A549 (cell line): ENCODE measurements at regions not wholly inside any gene's neighbourhood (a gene's known extent, or its start where the extent isn't known, plus 50 kb on each side); places are given as distances from the start of the nearest gene placed in this dataset.

Experiments used
- ATAC-seq, 2 experiments: fragments of 200-7000 bp in 1 of 2; fragments of >200 bp in 1 of 2; cut with Nextera tagmentation in 1 of 2; cut with Tn5 transposase in 1 of 2; 3 replicates each; pipeline versions ENCODE4 v1.8.0 to v1.9.1; 2018 to 2020; ENCODE audit warnings: mild to moderate bottlenecking in 1 of 2, moderate library complexity in 1 of 2
- CTCF ChIA-PET: fragments of 300-600 bp; sonication (Branson Sonifier 250); formaldehyde crosslinking; extraction: SDS; loops from one replicate; lab custom pipeline; 2021; ENCODE audit warnings: antibody characterized with exemption, inconsistent platforms; lab: Yijun Ruan, JAX
- POLR2A ChIA-PET: fragments of 350-600 bp; formaldehyde crosslinking; extraction: SDS; loops from one replicate; lab custom pipeline; 2021; ENCODE audit warnings: antibody characterized with exemption, inconsistent platforms; lab: Yijun Ruan, JAX
- DNase-seq, 2 experiments: peaks; one replicate each; pipeline versions ENCODE4 v3.0.0 to v3.0.0-alpha.2; 2011 to 2016; ENCODE audit warnings: low read depth in 1 of 2, low spot score in 1 of 2
- FAIRE-seq: peaks from 2 replicates; lab custom pipeline; 2011; peaks lifted over from hg19 to GRCh38; lab: Jason Lieb, UNC
- H3K27ac ChIP-seq, 2 experiments: fragments of >200 bp; sonication (Bioruptor Twin); formaldehyde crosslinking; 3 replicates each; pipeline ENCODE4 v1.5.1; 2016 to 2017
- H3K4me1 ChIP-seq: fragments of >200 bp; sonication (Bioruptor Twin); formaldehyde crosslinking; 3 replicates; pipeline ENCODE4 v1.6.1; 2016
- H3K4me2 ChIP-seq: fragments of >200 bp; sonication (Bioruptor Twin); formaldehyde crosslinking; 3 replicates; pipeline ENCODE4 v1.6.1; 2016
- H3K4me3 ChIP-seq: fragments of >200 bp; sonication (Bioruptor Twin); formaldehyde crosslinking; 3 replicates; pipeline ENCODE4 v1.5.1; 2016
- H3K9me3 ChIP-seq: fragments of >200 bp; sonication (Bioruptor Twin); formaldehyde crosslinking; 3 replicates; pipeline ENCODE4 v1.6.1; 2016
- BHLHE40 ChIP-seq: IDR thresholded peaks from 2 replicates; pipeline ENCODE4 v1.6.1; 2012; ENCODE audit warnings: low read depth, low read length, inconsistent platforms
- CBX2 ChIP-seq: fragments of 200-600 bp; sonication (generic); IDR thresholded peaks from 2 replicates; pipeline ENCODE4 v1.6.1; 2016; ENCODE audit warnings: low read depth, mild to moderate bottlenecking, borderline replicate concordance
- CBX8 ChIP-seq: fragments of 200-600 bp; sonication (generic); IDR thresholded peaks from 2 replicates; pipeline ENCODE4 v1.6.1; 2016
- E2F6 ChIP-seq: IDR thresholded peaks from 2 replicates; pipeline ENCODE4 v1.6.1; 2012; ENCODE audit warnings: low read depth, borderline replicate concordance
- EHMT2 ChIP-seq: fragments of 200-600 bp; sonication (generic); IDR thresholded peaks from 2 replicates; pipeline ENCODE4 v1.6.1; 2016; ENCODE audit warnings: antibody characterized with exemption, low read depth, mild to moderate bottlenecking, moderate library complexity
- ELK1 ChIP-seq: fragments of 150-350 bp; IDR thresholded peaks from 2 replicates; pipeline ENCODE4 v1.6.1; 2014; ENCODE audit warnings: low read depth, mild to moderate bottlenecking, low read length
- EP300 ChIP-seq, 2 experiments: fragments of >200 bp; sonication (Bioruptor Twin); formaldehyde crosslinking; IDR thresholded peaks; 2 replicates in 1 of 2; 3 replicates in 1 of 2; pipeline ENCODE4 v1.6.1; 2016 to 2017
- FOSB ChIP-seq: fragments of 250-450 bp; sonication (Bioruptor Pico); IDR thresholded peaks from 2 replicates; pipeline ENCODE4 v1.5.0; 2020; ENCODE audit warnings: mild to moderate bottlenecking, moderate library complexity
- FOSL2 ChIP-seq, 2 experiments: fragments of 450-650 bp in 1 of 2; fragments of >200 bp in 1 of 2; sonication (Bioruptor Twin) in 1 of 2; formaldehyde crosslinking; IDR thresholded peaks; 2 replicates each; pipeline versions ENCODE4 v1.5.0 to v1.6.1; 2016 to 2020; ENCODE audit warnings: mild to moderate bottlenecking in 1 of 2, moderate library complexity in 1 of 2
- FOXS1 ChIP-seq: fragments of 250-450 bp; sonication (Bioruptor Pico); IDR thresholded peaks from 2 replicates; pipeline ENCODE4 v1.5.0; 2020; ENCODE audit warnings: mild to moderate bottlenecking, moderate library complexity
- GATA3 ChIP-seq: IDR thresholded peaks from 2 replicates; pipeline ENCODE4 v1.6.1; 2012; ENCODE audit warnings: borderline replicate concordance
- HOXA7 ChIP-seq: fragments of 250-450 bp; sonication (Bioruptor Pico); IDR thresholded peaks from 2 replicates; pipeline ENCODE4 v1.5.0; 2020; ENCODE audit warnings: mild to moderate bottlenecking, moderate library complexity
- KDM1A ChIP-seq: fragments of 200-600 bp; sonication (generic); IDR thresholded peaks from 2 replicates; pipeline ENCODE4 v1.6.1; 2016; ENCODE audit warnings: low read depth, mild to moderate bottlenecking
- MYC ChIP-seq: IDR thresholded peaks from 2 replicates; pipeline ENCODE4 v1.6.1; 2012; ENCODE audit warnings: mild to moderate bottlenecking, inconsistent platforms, low read length, improper control_type of control experiment, borderline replicate concordance
- NFE2L2 ChIP-seq: fragments of 150-350 bp; conservative IDR thresholded peaks from 2 replicates; pipeline ENCODE4 v1.6.1; 2014; ENCODE audit warnings: low read length
- NR3C1 ChIP-seq: fragments of >200 bp; sonication (Bioruptor Twin); formaldehyde crosslinking; IDR thresholded peaks from 3 replicates; pipeline ENCODE4 v1.6.1; 2017
- PBX3 ChIP-seq: IDR thresholded peaks from 2 replicates; pipeline ENCODE4 v1.6.1; 2012
- PHF8 ChIP-seq: fragments of 200-600 bp; sonication (generic); IDR thresholded peaks from 2 replicates; pipeline ENCODE4 v1.6.1; 2016; ENCODE audit warnings: low read depth, mild to moderate bottlenecking, antibody characterized with exemption, moderate library complexity, borderline replicate concordance
- RCOR1 ChIP-seq: fragments of 150-350 bp; IDR thresholded peaks from 2 replicates; pipeline ENCODE4 v1.6.1; 2014; ENCODE audit warnings: antibody characterized with exemption, low read length, low read depth
- SMC3 ChIP-seq: fragments of >200 bp; sonication (Bioruptor Twin); formaldehyde crosslinking; IDR thresholded peaks from 3 replicates; pipeline ENCODE4 v1.6.1; 2018; ENCODE audit warnings: inconsistent platforms
- SREBF2 ChIP-seq: fragments of 450-650 bp; IDR thresholded peaks from 2 replicates; pipeline ENCODE4 v1.6.1; 2014; ENCODE audit warnings: mild to moderate bottlenecking, moderate library complexity
- ZC3H11A ChIP-seq: fragments of 450-650 bp; IDR thresholded peaks from 2 replicates; pipeline ENCODE4 v1.6.1; 2014; ENCODE audit warnings: antibody characterized with exemption, mild to moderate bottlenecking
- ZSCAN20 ChIP-seq: fragments of 250-450 bp; sonication (Bioruptor Pico); IDR thresholded peaks from 2 replicates; pipeline ENCODE4 v1.8.0; 2022; ENCODE audit warnings: mild to moderate bottlenecking, moderate library complexity
- WGBS: methylation state at CpG from one replicate; pipeline ENCODE4 v1.1.6; 2017; ENCODE audit errors: missing lambda C conversion rate; 5-methylcytosine and 5-hydroxymethylcytosine counted together
- TF ChIP-seq, protein P1 (sequence below): fragments of >200 bp; sonication (Bioruptor Twin); formaldehyde crosslinking; IDR thresholded peaks from 3 replicates; pipeline ENCODE4 v1.6.1; 2016
- TF ChIP-seq, protein P2 (sequence below): fragments of 250-450 bp; sonication (Bioruptor Pico); IDR thresholded peaks from 2 replicates; pipeline ENCODE4 v1.5.0; 2021; ENCODE audit warnings: mild to moderate bottlenecking, moderate library complexity, borderline replicate concordance

GRCh38 chr11:35874751-35875450 is 69.0 kb upstream of the LDLRAD3 start:
- no peak for TF ChIP-seq ZSCAN20 (CRISPR knock-in tag)
- TF ChIP-seq NFE2L2: no peak
- no peak for TF ChIP-seq HOXA7 (CRISPR knock-in tag)
- TF ChIP-seq CBX2: no peak
- TF ChIP-seq, protein P1, sequence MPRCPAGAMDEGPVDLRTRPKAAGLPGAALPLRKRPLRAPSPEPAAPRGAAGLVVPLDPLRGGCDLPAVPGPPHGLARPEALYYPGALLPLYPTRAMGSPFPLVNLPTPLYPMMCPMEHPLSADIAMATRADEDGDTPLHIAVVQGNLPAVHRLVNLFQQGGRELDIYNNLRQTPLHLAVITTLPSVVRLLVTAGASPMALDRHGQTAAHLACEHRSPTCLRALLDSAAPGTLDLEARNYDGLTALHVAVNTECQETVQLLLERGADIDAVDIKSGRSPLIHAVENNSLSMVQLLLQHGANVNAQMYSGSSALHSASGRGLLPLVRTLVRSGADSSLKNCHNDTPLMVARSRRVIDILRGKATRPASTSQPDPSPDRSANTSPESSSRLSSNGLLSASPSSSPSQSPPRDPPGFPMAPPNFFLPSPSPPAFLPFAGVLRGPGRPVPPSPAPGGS: no peak
- no peak for TF ChIP-seq FOXS1 (CRISPR knock-in tag)
- no peak for TF ChIP-seq E2F6
- TF ChIP-seq NR3C1: no peak
- TF ChIP-seq, protein P2, sequence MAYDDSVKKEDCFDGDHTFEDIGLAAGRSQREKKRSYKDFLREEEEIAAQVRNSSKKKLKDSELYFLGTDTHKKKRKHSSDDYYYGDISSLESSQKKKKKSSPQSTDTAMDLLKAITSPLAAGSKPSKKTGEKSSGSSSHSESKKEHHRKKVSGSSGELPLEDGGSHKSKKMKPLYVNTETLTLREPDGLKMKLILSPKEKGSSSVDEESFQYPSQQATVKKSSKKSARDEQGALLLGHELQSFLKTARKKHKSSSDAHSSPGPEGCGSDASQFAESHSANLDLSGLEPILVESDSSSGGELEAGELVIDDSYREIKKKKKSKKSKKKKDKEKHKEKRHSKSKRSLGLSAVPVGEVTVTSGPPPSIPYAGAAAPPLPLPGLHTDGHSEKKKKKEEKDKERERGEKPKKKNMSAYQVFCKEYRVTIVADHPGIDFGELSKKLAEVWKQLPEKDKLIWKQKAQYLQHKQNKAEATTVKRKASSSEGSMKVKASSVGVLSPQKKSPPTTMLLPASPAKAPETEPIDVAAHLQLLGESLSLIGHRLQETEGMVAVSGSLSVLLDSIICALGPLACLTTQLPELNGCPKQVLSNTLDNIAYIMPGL (CRISPR knock-in tag): no peak
- Histone ChIP-seq H3K4me1 (no peaks in the 10 kb centered on the region), H3K9me3 (0 out of 3 replicates have a peak, but pooled peaks cover 6% of the 10 kb centered on the region), H3K4me3 (no peak overlapping the region), H3K27ac (no peak overlapping the region), H3K4me2 (no peak overlapping the region)
- 62% methylated on average over 7 of the region's 7 CpGs for WGBS
- ATAC-seq: no peak
- no peak for FAIRE-seq
- POLR2A ChIA-PET: interaction anchor here (0.5 kb wide), 1 partner anchor 52 kb away, joined by 3 read pairs; no protein-coding TSS in a partner anchor
- no peak for DNase-seq
- CTCF ChIA-PET: interaction anchor here (0.6 to 1.9 kb wide), 3 partner anchors 18 to 53 kb away, joined by 3 to 7 read pairs (median 3); no protein-coding TSS in a partner anchor

DNA sequence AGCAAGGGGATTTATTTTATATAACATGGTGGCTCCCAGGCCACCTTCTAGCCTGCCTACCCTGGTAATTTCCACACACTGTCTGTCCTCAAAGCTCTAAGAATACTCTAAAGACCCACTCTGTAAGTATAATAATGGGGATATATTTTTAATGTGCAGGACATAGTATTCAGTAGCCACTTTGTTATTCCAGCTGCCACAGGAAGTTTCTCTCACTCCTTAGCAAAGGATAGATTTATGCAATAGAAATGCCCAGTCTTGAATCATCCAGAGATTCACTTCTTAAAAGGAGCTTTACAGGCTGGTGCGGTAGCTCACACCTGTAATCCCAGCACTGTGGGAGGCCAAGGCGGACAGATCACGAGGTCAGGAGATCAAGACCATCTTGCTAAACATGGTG is 68.4 kb upstream of the LDLRAD3 start:
- ATAC-seq (no peak), DNase-seq (no peak), FAIRE-seq (no peak)
- H3K4me2 ChIP-seq: no peak overlapping the region
- H3K9me3 ChIP-seq: 0 out of 3 replicates have a peak, but pooled peaks cover 2% of the 10 kb centered on the region
- ChIA-PET POLR2A (interaction anchor here (0.5 kb wide), 1 partner anchor 52 kb away, joined by 3 read pairs; no protein-coding TSS in a partner anchor), CTCF (interaction anchor here (0.9 to 1.9 kb wide), 3 partner anchors 30 to 54 kb away, joined by 3 to 7 read pairs (median 6); no protein-coding TSS in a partner anchor)
- WGBS: 66% methylated on average over 3 of the region's 3 CpGs
- no peak overlapping the region for H3K27ac ChIP-seq
- no peaks in the 10 kb centered on the region for H3K4me1 ChIP-seq
- no peak overlapping the region for H3K4me3 ChIP-seq
- TF ChIP-seq BHLHE40: no peak
- TF ChIP-seq RCOR1: no peak
- no peak for TF ChIP-seq CBX2
- TF ChIP-seq SREBF2: no peak
- TF ChIP-seq ZSCAN20 (CRISPR knock-in tag): no peak
- TF ChIP-seq EP300 (IDR thresholded peaks at IDR 0.05): no peak
- no peak for TF ChIP-seq SMC3
- TF ChIP-seq ELK1: no peak
- TF ChIP-seq PHF8: no peak
- no peak for TF ChIP-seq FOSB (CRISPR knock-in tag)
- TF ChIP-seq GATA3: no peak
- no peak for TF ChIP-seq FOSL2 (IDR thresholded peaks at IDR 0.05)
- TF ChIP-seq FOSL2 (CRISPR knock-in tag; IDR thresholded peaks at IDR 0.05): no peak
- no peak for TF ChIP-seq EHMT2
- TF ChIP-seq CBX8: no peak
- no peak for TF ChIP-seq ZC3H11A
- no peak for TF ChIP-seq PBX3
- no peak for TF ChIP-seq KDM1A
- TF ChIP-seq MYC: no peak
- TF ChIP-seq, all 56 proteins: peak for 0
